GM12891 (cell line): ENCODE measurements at regions not wholly inside any gene's neighbourhood (a gene's known extent, or its start where the extent isn't known, plus 50 kb on each side); places are given as distances from the start of the nearest gene placed in this dataset.

ENCODE experiments used
- DNase-seq: peaks from one replicate; pipeline ENCODE4 v3.0.0; 2011; ENCODE audit warnings: low spot score; ENCODE audit not compliant: insufficient read length
- FAIRE-seq: peaks from 2 replicates; lab custom pipeline; 2011; peaks lifted over from hg19 to GRCh38; lab: Jason Lieb, UNC
- PAX5 ChIP-seq: IDR thresholded peaks from 2 replicates; pipeline ENCODE4 v1.6.1; 2011; ENCODE audit warnings: low read length, moderate library complexity, mild to moderate bottlenecking; ENCODE audit not compliant: insufficient read depth, severe bottlenecking
- POLR2A ChIP-seq: IDR thresholded peaks from 2 replicates; pipeline ENCODE4 v1.6.1; 2011; ENCODE audit warnings: low read depth, low read length, control low read depth
- POLR2AphosphoS5 ChIP-seq: IDR thresholded peaks from 2 replicates; pipeline ENCODE4 v1.6.1; 2011; ENCODE audit warnings: low read depth, low read length, control low read depth
- POU2F2 ChIP-seq: IDR thresholded peaks from 2 replicates; pipeline ENCODE4 v1.6.1; 2011; ENCODE audit warnings: low read depth, mild to moderate bottlenecking, control low read depth, low read length, moderate library complexity
- SPI1 ChIP-seq: IDR thresholded peaks from 2 replicates; pipeline ENCODE4 v1.6.1; 2011; ENCODE audit warnings: low read depth, low read length, control low read depth
- TAF1 ChIP-seq: IDR thresholded peaks from 2 replicates; pipeline ENCODE4 v1.6.1; 2011; ENCODE audit warnings: low read depth, low read length, control low read depth

- TF ChIP-seq PAX5 (no peak), POLR2A (no peak), POLR2AphosphoS5 (no peak), POU2F2 (no peak), TAF1 (no peak), SPI1 (no peak)
- FAIRE-seq, result no peak
- DNase-seq, result no peak
Observed at GRCh38 chr14:29235991-29236390, 469.4 kb downstream of the FOXG1 start.

- TF ChIP-seq TAF1 (no peak), SPI1 (no peak), PAX5 (no peak), POU2F2 (no peak), POLR2A (no peak), POLR2AphosphoS5 (no peak)
- FAIRE-seq (no peak), DNase-seq (no peak)
Observed at GRCh38 chr14:29236401-29236800, 469.8 kb downstream of the FOXG1 start.

GRCh38 chr14:29236848-29237247 lies 470.3 kb downstream of the FOXG1 start:
- TF ChIP-seq SPI1 (no peak), POLR2A (no peak), POLR2AphosphoS5 (no peak), POU2F2 (no peak), PAX5 (no peak), TAF1 (no peak)
- no peak for DNase-seq

GRCh38 chr14:29240066-29240465 lies 473.5 kb downstream of the FOXG1 start:
- DNase-seq (no peak), FAIRE-seq (no peak)
- TF ChIP-seq TAF1 (no peak), POU2F2 (no peak), POLR2A (no peak), POLR2AphosphoS5 (no peak), PAX5 (no peak), SPI1 (no peak)

More at GRCh38 chr14:29236848-29237247, 470.3 kb downstream of the FOXG1 start:
- no peak for FAIRE-seq

GRCh38 chr14:29242755-29243754 lies 476.5 kb downstream of the FOXG1 start:
- no peak for FAIRE-seq
- TF ChIP-seq POLR2AphosphoS5 (no peak), POLR2A (no peak), POU2F2 (no peak), PAX5 (no peak), TAF1 (no peak), SPI1 (no peak)
- DNase-seq, result no peak

- TF ChIP-seq POLR2A (no peak), SPI1 (no peak), POLR2AphosphoS5 (no peak), PAX5 (no peak), TAF1 (no peak), POU2F2 (no peak)
- no peak for FAIRE-seq
- DNase-seq, result no peak
Observed at GRCh38 chr14:29255692-29256091, 489.1 kb downstream of the FOXG1 start.

GRCh38 chr14:29262979-29263378 lies 496.4 kb downstream of the FOXG1 start:
- TF ChIP-seq POLR2A, result no peak
- TF ChIP-seq POLR2AphosphoS5, result no peak
- no peak for TF ChIP-seq PAX5
- TF ChIP-seq POU2F2, result no peak
- no peak for TF ChIP-seq TAF1
- TF ChIP-seq SPI1, result no peak
- DNase-seq, result no peak
- no peak for FAIRE-seq

- FAIRE-seq (no peak), DNase-seq (no peak)
- TF ChIP-seq SPI1 (no peak), TAF1 (no peak), POLR2AphosphoS5 (no peak), POU2F2 (no peak), PAX5 (no peak), POLR2A (no peak)
Observed at GRCh38 chr14:29264865-29265264, 498.3 kb downstream of the FOXG1 start.

- DNase-seq, result no peak
- FAIRE-seq, result no peak
- TF ChIP-seq POU2F2 (no peak), POLR2AphosphoS5 (no peak), PAX5 (no peak), TAF1 (no peak), SPI1 (no peak)
Observed at GRCh38 chr14:29265852-29266251, 499.3 kb downstream of the FOXG1 start.

GRCh38 chr14:29271669-29272068 lies 505.1 kb downstream of the FOXG1 start:
- FAIRE-seq, result no peak
- DNase-seq, result no peak
- TF ChIP-seq POU2F2 (no peak), TAF1 (no peak), SPI1 (no peak), POLR2A (no peak), PAX5 (no peak), POLR2AphosphoS5 (no peak)

GRCh38 chr14:29273513-29273912 lies 506.9 kb downstream of the FOXG1 start:
- DNase-seq, result no peak
- no peak for FAIRE-seq
- no peak for TF ChIP-seq PAX5
- no peak for TF ChIP-seq POLR2AphosphoS5
- no peak for TF ChIP-seq TAF1
- TF ChIP-seq POLR2A, result no peak
- TF ChIP-seq SPI1, result no peak
- no peak for TF ChIP-seq POU2F2
